ENCODE measurements at regions not wholly inside any gene's neighbourhood (a gene's known extent, or its start where the extent isn't known, plus 50 kb on each side); places are given as distances from the start of the nearest gene placed in this dataset.

DNA sequence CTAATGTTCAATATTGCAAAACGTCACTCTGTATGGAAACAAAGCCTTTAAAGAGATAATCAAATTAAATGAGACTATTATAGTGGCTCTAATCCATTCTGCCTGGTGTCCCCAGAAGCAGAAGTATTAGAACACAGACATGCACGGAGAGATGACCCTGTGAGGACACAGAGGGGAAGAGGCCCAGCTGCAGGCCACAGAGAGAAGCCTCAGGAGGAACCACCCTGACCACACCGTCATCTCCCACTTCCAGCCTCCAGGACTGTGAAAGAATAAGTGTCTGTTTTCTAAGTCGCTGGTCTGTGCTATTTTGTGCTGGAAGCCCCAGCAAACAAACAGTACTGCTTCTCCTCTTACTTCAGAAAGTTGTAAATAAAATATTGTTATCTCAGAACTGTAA is 283.5 kb upstream of the ADARB2 start:
- no peaks in the 10 kb centered on the region for H3K9me3 ChIP-seq
- ATAC-seq (peak in 1 of 4 donors; percentile 51), DNase-seq (no peak)
- intact Hi-C loops (cut with DNase I), result no loop called here
- no peaks in the 10 kb centered on the region for H3K27me3 ChIP-seq
- H3K4me3 ChIP-seq, result no peak overlapping the region
- H3K27ac ChIP-seq, result no peak overlapping the region
- 26% methylated on average over 4 of the region's 4 CpGs for WGBS (ENCODE audit: insufficient coverage, low coverage, low lambda C conversion rate, missing lambda C conversion rate)
- H3K4me1 ChIP-seq, result no peaks in the 10 kb centered on the region
- H3K36me3 ChIP-seq, result no peaks in the 10 kb centered on the region
- TF ChIP-seq, protein P1, sequence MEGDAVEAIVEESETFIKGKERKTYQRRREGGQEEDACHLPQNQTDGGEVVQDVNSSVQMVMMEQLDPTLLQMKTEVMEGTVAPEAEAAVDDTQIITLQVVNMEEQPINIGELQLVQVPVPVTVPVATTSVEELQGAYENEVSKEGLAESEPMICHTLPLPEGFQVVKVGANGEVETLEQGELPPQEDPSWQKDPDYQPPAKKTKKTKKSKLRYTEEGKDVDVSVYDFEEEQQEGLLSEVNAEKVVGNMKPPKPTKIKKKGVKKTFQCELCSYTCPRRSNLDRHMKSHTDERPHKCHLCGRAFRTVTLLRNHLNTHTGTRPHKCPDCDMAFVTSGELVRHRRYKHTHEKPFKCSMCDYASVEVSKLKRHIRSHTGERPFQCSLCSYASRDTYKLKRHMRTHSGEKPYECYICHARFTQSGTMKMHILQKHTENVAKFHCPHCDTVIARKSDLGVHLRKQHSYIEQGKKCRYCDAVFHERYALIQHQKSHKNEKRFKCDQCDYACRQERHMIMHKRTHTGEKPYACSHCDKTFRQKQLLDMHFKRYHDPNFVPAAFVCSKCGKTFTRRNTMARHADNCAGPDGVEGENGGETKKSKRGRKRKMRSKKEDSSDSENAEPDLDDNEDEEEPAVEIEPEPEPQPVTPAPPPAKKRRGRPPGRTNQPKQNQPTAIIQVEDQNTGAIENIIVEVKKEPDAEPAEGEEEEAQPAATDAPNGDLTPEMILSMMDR (IDR thresholded peaks at IDR 0.05), result no peak
- no peak for TF ChIP-seq POLR2A (IDR thresholded peaks at IDR 0.05)

DNA sequence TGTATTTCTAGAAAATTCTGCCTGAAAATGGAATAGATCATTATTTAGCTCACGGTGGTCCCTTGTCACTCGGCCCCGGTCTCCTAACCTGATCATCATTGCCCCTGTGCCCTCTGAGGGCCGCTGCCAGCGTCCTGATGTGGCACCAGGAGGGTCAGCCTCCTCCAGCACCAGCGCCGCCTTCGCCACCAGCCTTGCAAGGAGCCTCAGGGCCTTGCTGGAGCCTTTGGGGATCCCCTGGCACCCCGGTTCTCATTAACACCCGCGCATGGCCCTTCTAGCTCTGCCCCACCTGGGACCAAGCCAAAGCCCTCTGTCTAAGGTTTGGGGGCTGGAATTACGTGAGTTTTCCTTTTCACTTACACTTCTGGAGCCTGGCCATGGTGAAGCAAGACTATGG is 282.5 kb upstream of the ADARB2 start:
- ATAC-seq (no peak), DNase-seq (no peak)
- no peak for TF ChIP-seq POLR2A (IDR thresholded peaks at IDR 0.05)
- TF ChIP-seq, protein P1 (IDR thresholded peaks at IDR 0.05), result no peak
- Histone ChIP-seq H3K9me3 (no peaks in the 10 kb centered on the region), H3K4me1 (no peaks in the 10 kb centered on the region), H3K27me3 (no peaks in the 10 kb centered on the region), H3K4me3 (no peak overlapping the region), H3K36me3 (no peaks in the 10 kb centered on the region), H3K27ac (no peak overlapping the region)
- WGBS (ENCODE audit: insufficient coverage, low coverage, low lambda C conversion rate, missing lambda C conversion rate), result 40% methylated on average over 1 of the region's 12 CpGs
- intact Hi-C loops (cut with DNase I), result no loop called here

DNA sequence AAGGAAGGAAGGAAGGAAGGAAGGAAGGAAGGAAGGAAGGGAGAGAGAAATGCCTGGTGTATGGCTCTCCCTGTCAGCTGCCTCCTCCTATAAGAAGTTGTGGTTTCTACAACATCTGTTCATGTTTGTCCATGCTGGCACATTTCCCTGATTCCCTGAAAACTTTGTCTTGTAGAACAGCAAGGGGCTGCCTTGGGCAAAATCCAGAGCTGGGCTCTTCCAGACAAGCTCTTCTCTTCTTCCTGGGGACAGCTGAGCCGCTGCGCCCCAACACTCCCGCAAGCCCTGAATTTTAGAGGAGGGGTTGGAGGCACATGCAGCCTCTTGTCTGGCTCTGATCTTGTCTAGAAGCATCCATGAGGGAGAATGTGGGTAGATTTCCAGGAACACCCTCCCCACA is 282.0 kb upstream of the ADARB2 start:
- no peak for DNase-seq
- Histone ChIP-seq H3K27ac (no peak overlapping the region), H3K36me3 (no peaks in the 10 kb centered on the region), H3K9me3 (no peaks in the 10 kb centered on the region), H3K4me3 (no peak overlapping the region), H3K27me3 (no peaks in the 10 kb centered on the region), H3K4me1 (no peaks in the 10 kb centered on the region)
- WGBS (ENCODE audit: insufficient coverage, low coverage, low lambda C conversion rate, missing lambda C conversion rate), result no CpG with 5 or more reads among the region's 3 CpGs
- ATAC-seq, result no peak
- intact Hi-C loops (cut with DNase I), result no loop called here
- TF ChIP-seq, protein P1 (IDR thresholded peaks at IDR 0.05), result no peak
- TF ChIP-seq POLR2A (IDR thresholded peaks at IDR 0.05), result no peak

DNA sequence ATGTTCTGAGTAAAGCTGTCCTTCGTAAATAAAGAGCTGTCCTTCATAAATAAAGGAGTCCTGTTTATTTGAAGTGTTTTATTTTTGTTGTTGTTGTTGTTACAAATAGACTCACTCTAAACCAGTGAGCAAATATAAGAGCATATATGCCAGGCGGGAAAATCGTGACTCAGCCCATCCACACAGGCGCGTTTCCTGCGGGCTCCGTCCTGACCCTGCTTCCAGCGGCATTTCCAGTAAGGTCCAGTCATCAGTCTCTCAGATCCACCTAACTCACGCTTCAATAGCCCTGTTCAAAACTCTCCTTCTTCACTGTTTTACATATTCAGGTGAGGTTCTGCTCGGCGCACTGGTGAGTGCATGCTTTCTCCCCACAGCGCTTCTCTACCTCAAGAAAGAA is 277.2 kb upstream of the ADARB2 start:
- no peak for TF ChIP-seq POLR2A (IDR thresholded peaks at IDR 0.05)
- TF ChIP-seq, protein P1 (IDR thresholded peaks at IDR 0.05), result no peak

DNA sequence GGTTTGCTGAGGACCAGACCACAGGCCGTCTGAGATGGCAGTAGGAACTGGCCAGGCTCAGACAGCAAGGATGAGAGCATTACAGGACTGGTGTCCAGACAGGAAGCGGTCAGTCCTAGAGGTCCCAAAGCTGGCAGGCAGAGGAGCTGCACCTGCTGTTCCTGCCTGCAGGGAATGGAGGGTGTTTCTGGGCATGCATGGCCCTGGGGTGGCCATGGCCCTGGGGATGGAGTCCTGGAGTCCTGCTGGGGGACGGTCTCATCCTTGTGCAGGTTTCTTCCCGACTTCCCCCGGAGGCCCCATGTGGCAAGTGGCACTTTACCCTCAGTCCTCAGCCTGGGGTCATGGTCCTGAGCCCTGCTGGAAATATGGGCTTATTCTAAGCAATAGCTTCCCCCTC is 274.9 kb upstream of the ADARB2 start:
- Histone ChIP-seq H3K4me1 (no peaks in the 10 kb centered on the region), H3K4me3 (no peak overlapping the region), H3K27ac (no peak overlapping the region), H3K9me3 (no peaks in the 10 kb centered on the region), H3K36me3 (no peaks in the 10 kb centered on the region), H3K27me3 (no peaks in the 10 kb centered on the region)
- ATAC-seq (peak in 2 of 4 donors; percentile 23 to 30), DNase-seq (no peak)
- whole genome bisulfite sequencing (ENCODE audit: insufficient coverage, low coverage, low lambda C conversion rate, missing lambda C conversion rate), result 40% methylated on average over 1 of the region's 5 CpGs
- intact Hi-C loops (cut with DNase I), result no loop called here
- TF ChIP-seq, protein P1 (IDR thresholded peaks at IDR 0.05), result no peak
- TF ChIP-seq POLR2A (IDR thresholded peaks at IDR 0.05), result no peak

More for the DNA sequence above, 277.2 kb upstream of the ADARB2 start:
- Histone ChIP-seq H3K4me1 (no peaks in the 10 kb centered on the region), H3K9me3 (no peaks in the 10 kb centered on the region), H3K36me3 (no peaks in the 10 kb centered on the region), H3K27ac (no peak overlapping the region), H3K27me3 (no peaks in the 10 kb centered on the region), H3K4me3 (no peak overlapping the region)
- ATAC-seq (no peak), DNase-seq (no peak)
- intact Hi-C loops (cut with DNase I), result no loop called here
- WGBS (ENCODE audit: insufficient coverage, low coverage, low lambda C conversion rate, missing lambda C conversion rate), result 76% methylated on average over 5 of the region's 12 CpGs

Measured in right lobe of liver (tissue), 6 donors.